ENCODE measurements at regions not wholly inside any gene's neighbourhood (a gene's known extent, or its start where the extent isn't known, plus 50 kb on each side); places are given as distances from the start of the nearest gene placed in this dataset.

DNA sequence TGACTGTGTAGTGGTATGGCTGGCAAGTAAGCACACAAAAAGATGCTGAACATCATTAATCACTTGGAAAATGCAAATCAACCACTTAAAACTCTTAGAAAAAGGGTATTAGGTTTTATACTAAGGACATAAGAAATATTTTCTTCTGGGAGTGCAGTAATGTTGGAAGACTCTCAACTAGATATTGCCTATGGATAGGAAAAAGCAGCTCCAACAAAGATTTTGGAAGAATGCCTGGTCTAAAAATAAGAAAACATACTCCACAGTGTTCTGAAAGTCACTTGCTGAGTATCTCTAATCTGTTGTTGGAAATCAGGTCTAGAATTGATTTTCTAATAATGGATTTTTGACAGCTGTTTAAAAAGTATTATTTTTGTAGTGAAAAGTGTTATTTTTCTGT, 50.8 kb upstream of the PHYHIPL start:
- intact Hi-C loops (cut with DNase I): no loop called here
- TF ChIP-seq POLR2A (IDR thresholded peaks at IDR 0.05; ENCODE audit: low read depth) (no peak), EP300 (IDR thresholded peaks at IDR 0.05) (no peak), POLR2AphosphoS5 (IDR thresholded peaks at IDR 0.05) (no peak)
- Histone ChIP-seq H3K27me3 (no peaks in the 10 kb centered on the region), H3K27ac (replicated peaks in 1 of 4) (no peak overlapping the region), H3K36me3 (no peaks in the 10 kb centered on the region), H3K9me3 (no peaks in the 10 kb centered on the region), H3K4me1 (peaks cover 0 to 11% (median 0%) of the 10 kb centered on the region in 4 donors), H3K4me3 (no peak overlapping the region)
- no peak for DNase-seq (ENCODE audit: extremely low spot score)

DNA sequence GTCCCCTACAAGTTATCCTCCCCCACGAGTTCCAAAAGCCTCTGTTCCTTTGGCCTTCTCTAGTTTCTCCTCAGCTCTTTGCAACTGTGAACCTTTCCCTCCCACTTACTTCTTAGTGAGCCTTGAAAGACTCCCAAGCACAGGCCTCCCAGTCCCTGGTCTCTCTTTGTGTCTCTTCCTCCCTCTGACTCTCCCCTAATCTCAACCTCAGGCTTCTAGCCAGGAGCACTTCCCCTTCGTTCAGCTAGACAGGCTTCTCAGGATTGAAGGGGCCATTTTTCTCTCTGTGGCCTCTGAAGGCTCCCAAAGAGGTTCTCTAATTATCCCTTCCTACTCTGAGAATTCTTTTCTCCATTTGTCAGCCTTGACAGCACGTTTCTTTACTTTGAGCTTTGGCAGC, 50.2 kb upstream of the PHYHIPL start:
- 57% methylated on average over 3 of the region's 3 CpGs for WGBS
- intact Hi-C loops (cut with DNase I): no loop called here
- Histone ChIP-seq H3K4me3 (no peak overlapping the region), H3K27me3 (no peaks in the 10 kb centered on the region), H3K4me1 (peaks cover 0 to 11% (median 0%) of the 10 kb centered on the region in 4 donors), H3K9me3 (no peaks in the 10 kb centered on the region), H3K36me3 (no peaks in the 10 kb centered on the region), H3K27ac (replicated peaks in 1 of 4) (no peak overlapping the region)
- DNase-seq (ENCODE audit: extremely low spot score): no peak
- TF ChIP-seq POLR2AphosphoS5 (IDR thresholded peaks at IDR 0.05): no peak
- TF ChIP-seq, protein P1, sequence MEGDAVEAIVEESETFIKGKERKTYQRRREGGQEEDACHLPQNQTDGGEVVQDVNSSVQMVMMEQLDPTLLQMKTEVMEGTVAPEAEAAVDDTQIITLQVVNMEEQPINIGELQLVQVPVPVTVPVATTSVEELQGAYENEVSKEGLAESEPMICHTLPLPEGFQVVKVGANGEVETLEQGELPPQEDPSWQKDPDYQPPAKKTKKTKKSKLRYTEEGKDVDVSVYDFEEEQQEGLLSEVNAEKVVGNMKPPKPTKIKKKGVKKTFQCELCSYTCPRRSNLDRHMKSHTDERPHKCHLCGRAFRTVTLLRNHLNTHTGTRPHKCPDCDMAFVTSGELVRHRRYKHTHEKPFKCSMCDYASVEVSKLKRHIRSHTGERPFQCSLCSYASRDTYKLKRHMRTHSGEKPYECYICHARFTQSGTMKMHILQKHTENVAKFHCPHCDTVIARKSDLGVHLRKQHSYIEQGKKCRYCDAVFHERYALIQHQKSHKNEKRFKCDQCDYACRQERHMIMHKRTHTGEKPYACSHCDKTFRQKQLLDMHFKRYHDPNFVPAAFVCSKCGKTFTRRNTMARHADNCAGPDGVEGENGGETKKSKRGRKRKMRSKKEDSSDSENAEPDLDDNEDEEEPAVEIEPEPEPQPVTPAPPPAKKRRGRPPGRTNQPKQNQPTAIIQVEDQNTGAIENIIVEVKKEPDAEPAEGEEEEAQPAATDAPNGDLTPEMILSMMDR (IDR thresholded peaks at IDR 0.05): no peak
- no peak for TF ChIP-seq EP300 (IDR thresholded peaks at IDR 0.05)
- no peak for TF ChIP-seq POLR2A (IDR thresholded peaks at IDR 0.05; ENCODE audit: low read depth)

Measured in esophagus muscularis mucosa (tissue), 4 donors.